ENCODE measurements at regions not wholly inside any gene's neighbourhood (a gene's known extent, or its start where the extent isn't known, plus 50 kb on each side); places are given as distances from the start of the nearest gene placed in this dataset.

- DNase-seq, result no peak
- Histone ChIP-seq H3T11ph (ENCODE audit: low read length) (no peak overlapping the region), H3K18ac (ENCODE audit: insufficient read length, low read depth, low read length) (no peak overlapping the region), H3K4ac (ENCODE audit: low read depth, low read length) (no peak overlapping the region), H3K27me3 (ENCODE audit: insufficient read depth, low read length) (no peaks in the 10 kb centered on the region), H3K23me2 (ENCODE audit: insufficient read length, low read depth, low read length, poor library complexity, severe bottlenecking) (no peaks in the 10 kb centered on the region), H3K79me2 (ENCODE audit: insufficient read depth, low read length) (no peaks in the 10 kb centered on the region), H3K9me3 (ENCODE audit: control insufficient read depth, low read depth, low read length) (no peaks in the 10 kb centered on the region), H2AFZ (ENCODE audit: low read length) (no peak overlapping the region), H4K5ac (ENCODE audit: insufficient read length, low read depth, low read length) (no peak overlapping the region), H2BK15ac (ENCODE audit: low read depth, low read length) (no peak overlapping the region), H2BK12ac (ENCODE audit: insufficient read length, low read depth, low read length) (no peak overlapping the region), H3K4me2 (ENCODE audit: insufficient read depth, insufficient read length, low read length) (no peak overlapping the region), H3K23ac (ENCODE audit: insufficient read length, low read depth, low read length) (no peak overlapping the region), H4K20me1 (ENCODE audit: control insufficient read depth, insufficient read depth, insufficient read length) (no peaks in the 10 kb centered on the region), H3K9ac (ENCODE audit: extremely low read depth, insufficient read length, low read length) (no peak overlapping the region), H3K27ac (ENCODE audit: insufficient read length, low read depth, low read length) (no peak overlapping the region), H4K91ac (ENCODE audit: insufficient read length, low read depth, low read length) (no peak overlapping the region), H3K14ac (ENCODE audit: insufficient read depth, low read length) (no peak overlapping the region), H2BK120ac (ENCODE audit: low read depth, low read length, poor library complexity, severe bottlenecking) (no peak overlapping the region), H4K8ac (replicated peaks; ENCODE audit: insufficient read length, low read depth, low read length) (no peak overlapping the region), H2BK20ac (ENCODE audit: low read depth, low read length, poor library complexity, severe bottlenecking) (no peak overlapping the region), H3K4me1 (ENCODE audit: insufficient read depth, low read length) (peaks cover 11% of the 10 kb centered on the region), H2AK5ac (ENCODE audit: insufficient read length, low read length) (no peak overlapping the region), H2BK5ac (ENCODE audit: insufficient read length, low read length) (no peak overlapping the region), H3K79me1 (ENCODE audit: insufficient read depth, low read depth, low read length, poor library complexity, severe bottlenecking) (no peaks in the 10 kb centered on the region), H3K56ac (ENCODE audit: insufficient read length, low read depth, low read length) (no peak overlapping the region)
- WGBS (ENCODE audit: extremely low coverage, insufficient read length, low lambda C conversion rate), result no CpG with 5 or more reads among the region's 4 CpGs
- no peak overlapping the region for H3K4me3 Mint-ChIP-seq
- H3K9me3 Mint-ChIP-seq, result peaks cover 9 to 11% of the 10 kb centered on the region in 2 experiments
- peak overlapping the region in 1 of 3 experiments; percentile 44; a peak in 2 of 7 replicates for H3K27ac Mint-ChIP-seq
- no peaks in the 10 kb centered on the region for H3K27me3 Mint-ChIP-seq (ENCODE audit: low read depth)
- peaks cover 0 to 21% (median 9%) of the 10 kb centered on the region in 3 experiments; a peak in 5 of 7 replicates for H3K36me3 Mint-ChIP-seq (ENCODE audit: insufficient read depth in 1 of 3, low read depth in 3 of 3)
- TF ChIP-seq CTCF (conservative IDR thresholded peaks at IDR 0.05), result no peak
- H3K4me1 Mint-ChIP-seq, result peaks cover 36 to 53% of the 10 kb centered on the region in 2 experiments
These were observed 106.3 kb downstream of the MTNR1B start for GRCh38 chr11:93075782-93076181.
